ENCODE measurements at regions not wholly inside any gene's neighbourhood (a gene's known extent, or its start where the extent isn't known, plus 50 kb on each side); places are given as distances from the start of the nearest gene placed in this dataset.

GRCh38 chr9:38133595-38133994 lies 64.6 kb upstream of the SHB start:
- no peak overlapping the region for H3K27ac Mint-ChIP-seq
- no peaks in the 10 kb centered on the region for H3K36me3 Mint-ChIP-seq
- DNase-seq (no peak), ATAC-seq (no peak)
- H3K9me3 Mint-ChIP-seq, result no peaks in the 10 kb centered on the region
- intact Hi-C loops (cut with micrococcal nuclease), result no loop called here
- H3K36me3 ChIP-seq (ENCODE audit: control insufficient read depth, insufficient read depth, low read length), result no peaks in the 10 kb centered on the region
- H3K27me3 Mint-ChIP-seq (ENCODE audit: low read depth in 2 of 2), result peaks cover 14 to 15% of the 10 kb centered on the region in 2 donors
- no peak overlapping the region for H3K4me3 Mint-ChIP-seq
- no peaks in the 10 kb centered on the region for H3K4me1 ChIP-seq (ENCODE audit: control insufficient read depth, insufficient read depth, low read length)
- H3K4me1 Mint-ChIP-seq, result no peaks in the 10 kb centered on the region
- H3K4me3 ChIP-seq (ENCODE audit: low read length), result no peak overlapping the region
- H3K27ac ChIP-seq (ENCODE audit: low read length), result no peak overlapping the region
- H3K27me3 ChIP-seq (ENCODE audit: control insufficient read depth, insufficient read depth, low read length), result no peaks in the 10 kb centered on the region
- TF ChIP-seq, protein P1, sequence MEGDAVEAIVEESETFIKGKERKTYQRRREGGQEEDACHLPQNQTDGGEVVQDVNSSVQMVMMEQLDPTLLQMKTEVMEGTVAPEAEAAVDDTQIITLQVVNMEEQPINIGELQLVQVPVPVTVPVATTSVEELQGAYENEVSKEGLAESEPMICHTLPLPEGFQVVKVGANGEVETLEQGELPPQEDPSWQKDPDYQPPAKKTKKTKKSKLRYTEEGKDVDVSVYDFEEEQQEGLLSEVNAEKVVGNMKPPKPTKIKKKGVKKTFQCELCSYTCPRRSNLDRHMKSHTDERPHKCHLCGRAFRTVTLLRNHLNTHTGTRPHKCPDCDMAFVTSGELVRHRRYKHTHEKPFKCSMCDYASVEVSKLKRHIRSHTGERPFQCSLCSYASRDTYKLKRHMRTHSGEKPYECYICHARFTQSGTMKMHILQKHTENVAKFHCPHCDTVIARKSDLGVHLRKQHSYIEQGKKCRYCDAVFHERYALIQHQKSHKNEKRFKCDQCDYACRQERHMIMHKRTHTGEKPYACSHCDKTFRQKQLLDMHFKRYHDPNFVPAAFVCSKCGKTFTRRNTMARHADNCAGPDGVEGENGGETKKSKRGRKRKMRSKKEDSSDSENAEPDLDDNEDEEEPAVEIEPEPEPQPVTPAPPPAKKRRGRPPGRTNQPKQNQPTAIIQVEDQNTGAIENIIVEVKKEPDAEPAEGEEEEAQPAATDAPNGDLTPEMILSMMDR (IDR thresholded peaks at IDR 0.05), result no peak
- no peaks in the 10 kb centered on the region for H3K9me3 ChIP-seq (ENCODE audit: control insufficient read depth, insufficient read depth, low read length)

GRCh38 chr9:38132956-38133355 lies 63.9 kb upstream of the SHB start:
- Histone ChIP-seq H3K4me3 (ENCODE audit: low read length) (no peak overlapping the region), H3K4me1 (ENCODE audit: control insufficient read depth, insufficient read depth, low read length) (no peaks in the 10 kb centered on the region), H3K36me3 (ENCODE audit: control insufficient read depth, insufficient read depth, low read length) (no peaks in the 10 kb centered on the region), H3K27ac (ENCODE audit: low read length) (no peak overlapping the region), H3K9me3 (ENCODE audit: control insufficient read depth, insufficient read depth, low read length) (no peaks in the 10 kb centered on the region), H3K27me3 (ENCODE audit: control insufficient read depth, insufficient read depth, low read length) (no peaks in the 10 kb centered on the region)
- Mint-ChIP-seq H3K9me3 (no peaks in the 10 kb centered on the region), H3K27ac (no peak overlapping the region), H3K36me3 (no peaks in the 10 kb centered on the region), H3K4me1 (no peaks in the 10 kb centered on the region), H3K27me3 (ENCODE audit: low read depth in 2 of 2) (peaks cover 7 to 11% of the 10 kb centered on the region in 2 donors), H3K4me3 (no peak overlapping the region)
- TF ChIP-seq, protein P1 (IDR thresholded peaks at IDR 0.05), result no peak
- 91% methylated on average over 5 of the region's 5 CpGs for WGBS (ENCODE audit: insufficient coverage)
- DNase-seq (no peak), ATAC-seq (no peak)
- intact Hi-C loops (cut with micrococcal nuclease), result no loop called here

GRCh38 chr9:38131729-38132128 lies 62.7 kb upstream of the SHB start:
- H3K4me1 Mint-ChIP-seq, result no peaks in the 10 kb centered on the region
- no peak overlapping the region for H3K4me3 ChIP-seq (ENCODE audit: low read length)
- ATAC-seq (no peak), DNase-seq (no peak)
- H3K27me3 Mint-ChIP-seq (ENCODE audit: low read depth in 2 of 2), result peaks cover 0 to 9% of the 10 kb centered on the region in 2 donors
- TF ChIP-seq, protein P1 (IDR thresholded peaks at IDR 0.05), result no peak
- no peaks in the 10 kb centered on the region for H3K9me3 Mint-ChIP-seq
- H3K27ac Mint-ChIP-seq, result no peak overlapping the region
- no peaks in the 10 kb centered on the region for H3K27me3 ChIP-seq (ENCODE audit: control insufficient read depth, insufficient read depth, low read length)
- H3K27ac ChIP-seq (ENCODE audit: low read length), result no peak overlapping the region
- no peaks in the 10 kb centered on the region for H3K36me3 ChIP-seq (ENCODE audit: control insufficient read depth, insufficient read depth, low read length)
- H3K4me1 ChIP-seq (ENCODE audit: control insufficient read depth, insufficient read depth, low read length), result no peaks in the 10 kb centered on the region
- 87% methylated on average over 8 of the region's 8 CpGs for WGBS (ENCODE audit: insufficient coverage)
- H3K4me3 Mint-ChIP-seq, result no peak overlapping the region
- H3K36me3 Mint-ChIP-seq, result no peaks in the 10 kb centered on the region
- intact Hi-C loops (cut with micrococcal nuclease), result no loop called here
- H3K9me3 ChIP-seq (ENCODE audit: control insufficient read depth, insufficient read depth, low read length), result no peaks in the 10 kb centered on the region

DNA sequence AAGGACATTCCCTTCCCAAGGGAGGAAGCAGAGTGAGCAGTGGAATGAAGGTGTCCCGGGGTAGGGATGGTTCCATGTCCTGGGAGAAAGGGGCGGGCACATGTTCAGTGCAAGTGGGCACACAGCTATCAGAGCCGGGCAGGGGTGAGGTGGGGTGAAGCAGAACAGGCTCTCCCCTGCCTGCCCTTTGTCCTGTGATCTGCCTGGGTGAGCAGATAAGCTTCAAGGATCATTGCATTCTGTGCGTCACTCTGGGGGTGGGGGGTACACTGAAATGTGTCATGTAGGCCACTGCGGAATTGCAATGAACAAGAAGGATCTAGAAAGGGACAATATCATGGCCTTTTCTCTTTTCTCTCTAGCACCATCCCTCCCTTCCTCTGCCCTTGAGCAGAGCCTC lies 61.7 kb upstream of the SHB start:
- no peaks in the 10 kb centered on the region for H3K27me3 ChIP-seq (ENCODE audit: control insufficient read depth, insufficient read depth, low read length)
- DNase-seq (no peak), ATAC-seq (no peak)
- Mint-ChIP-seq H3K27ac (no peak overlapping the region), H3K9me3 (no peaks in the 10 kb centered on the region), H3K36me3 (no peaks in the 10 kb centered on the region), H3K4me3 (no peak overlapping the region), H3K27me3 (ENCODE audit: low read depth in 2 of 2) (peaks cover 8 to 18% of the 10 kb centered on the region in 2 donors), H3K4me1 (no peaks in the 10 kb centered on the region)
- no peaks in the 10 kb centered on the region for H3K4me1 ChIP-seq (ENCODE audit: control insufficient read depth, insufficient read depth, low read length)
- no peaks in the 10 kb centered on the region for H3K9me3 ChIP-seq (ENCODE audit: control insufficient read depth, insufficient read depth, low read length)
- H3K36me3 ChIP-seq (ENCODE audit: control insufficient read depth, insufficient read depth, low read length), result no peaks in the 10 kb centered on the region
- TF ChIP-seq, protein P1 (IDR thresholded peaks at IDR 0.05), result no peak
- H3K27ac ChIP-seq (ENCODE audit: low read length), result no peak overlapping the region
- WGBS (ENCODE audit: insufficient coverage), result 92% methylated on average over 5 of the region's 5 CpGs
- intact Hi-C loops (cut with micrococcal nuclease), result no loop called here
- no peak overlapping the region for H3K4me3 ChIP-seq (ENCODE audit: low read length)
